ENCODE measurements at regions not wholly inside any gene's neighbourhood (a gene's known extent, or its start where the extent isn't known, plus 50 kb on each side); places are given as distances from the start of the nearest gene placed in this dataset.

GRCh38 chr13:58437427-58437826 is 805.9 kb downstream of the PCDH17 start:
- no peaks in the 10 kb centered on the region for H3K27me3 ChIP-seq
- no peaks in the 10 kb centered on the region for H3K4me1 ChIP-seq
- no peak overlapping the region for H3K27ac ChIP-seq
- TF ChIP-seq EP300 (IDR thresholded peaks at IDR 0.05) (no peak), CTCF (IDR thresholded peaks at IDR 0.05) (no peak), POLR2AphosphoS5 (IDR thresholded peaks at IDR 0.05) (no peak), POLR2A (IDR thresholded peaks at IDR 0.05) (no peak)
- H3K9me3 ChIP-seq: no peaks in the 10 kb centered on the region
- no peak for ATAC-seq
- 48 to 50% methylated on average over 4 to 5 of the region's 5 CpGs for WGBS, 2 donors (ENCODE audit: low coverage in 1 of 2)
- no peaks in the 10 kb centered on the region for H3K36me3 ChIP-seq
- H3K4me3 ChIP-seq: no peak overlapping the region

GRCh38 chr13:58446979-58447378 is 815.4 kb downstream of the PCDH17 start:
- Histone ChIP-seq H3K9me3 (no peaks in the 10 kb centered on the region), H3K27me3 (no peaks in the 10 kb centered on the region), H3K4me3 (no peak overlapping the region), H3K27ac (no peak overlapping the region), H3K4me1 (no peaks in the 10 kb centered on the region), H3K36me3 (no peaks in the 10 kb centered on the region)
- 54 to 71% methylated on average over 2 of the region's 2 CpGs for WGBS, 2 donors (ENCODE audit: low coverage in 1 of 2)
- no peak for ATAC-seq
- TF ChIP-seq EP300 (IDR thresholded peaks at IDR 0.05): no peak
- no peak for TF ChIP-seq CTCF (IDR thresholded peaks at IDR 0.05)
- TF ChIP-seq POLR2AphosphoS5 (IDR thresholded peaks at IDR 0.05): no peak
- no peak for TF ChIP-seq POLR2A (IDR thresholded peaks at IDR 0.05)

DNA sequence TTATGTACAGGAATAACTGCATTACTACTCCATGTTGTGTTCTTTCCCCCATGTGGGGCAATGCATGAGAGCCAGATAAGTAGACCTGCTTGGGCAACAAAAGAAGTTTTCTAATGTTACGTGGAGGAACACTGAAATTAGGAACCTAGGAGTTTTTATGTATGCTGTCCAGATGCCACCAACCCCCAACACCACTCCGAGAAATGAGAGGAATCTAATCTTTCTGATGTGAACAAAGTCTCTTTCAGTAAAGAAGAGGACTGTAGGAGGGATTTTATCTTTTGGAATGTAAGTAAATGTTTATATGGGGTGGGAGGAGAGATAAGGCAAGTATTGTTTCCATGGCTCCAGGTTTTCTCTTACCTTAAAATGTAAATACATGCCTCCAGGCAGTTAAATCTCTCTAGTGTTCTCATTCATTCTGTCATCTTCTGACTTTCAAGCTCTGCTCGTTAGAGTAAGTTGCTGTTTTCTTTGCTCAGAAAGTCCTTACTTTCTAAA is 820.6 kb downstream of the PCDH17 start:
- no peak for TF ChIP-seq CTCF (IDR thresholded peaks at IDR 0.05)
- no peak for TF ChIP-seq EP300 (IDR thresholded peaks at IDR 0.05)
- no peak for TF ChIP-seq POLR2A (IDR thresholded peaks at IDR 0.05)
- no peak for TF ChIP-seq POLR2AphosphoS5 (IDR thresholded peaks at IDR 0.05)
- WGBS, 2 donors (ENCODE audit: low coverage in 1 of 2): 42 to 47% methylated on average over 2 to 3 of the region's 3 CpGs
- ATAC-seq: no peak

DNA sequence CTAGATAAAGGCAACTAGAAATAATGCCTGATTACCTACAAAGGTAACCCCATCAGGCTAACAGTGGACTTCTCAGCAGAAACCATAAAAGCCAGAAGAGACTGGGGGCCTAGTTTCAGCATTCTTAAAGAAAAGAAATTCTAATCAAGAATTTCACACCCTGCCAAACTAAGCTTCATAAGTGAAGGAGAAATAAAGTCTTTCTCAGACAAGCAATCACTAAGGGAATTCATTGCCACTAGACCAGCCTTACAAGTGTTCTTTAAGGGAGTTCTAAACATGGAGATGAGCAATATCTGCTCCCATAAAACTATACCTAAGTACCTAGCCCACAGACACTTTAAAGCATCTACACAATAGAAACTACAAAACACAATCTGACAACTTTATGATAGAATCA is 823.5 kb downstream of the PCDH17 start:
- Histone ChIP-seq H3K27me3 (no peaks in the 10 kb centered on the region), H3K4me3 (no peak overlapping the region), H3K36me3 (no peaks in the 10 kb centered on the region), H3K9me3 (peaks cover 0 to 18% (median 0%) of the 10 kb centered on the region in 3 donors), H3K27ac (no peak overlapping the region), H3K4me1 (no peaks in the 10 kb centered on the region)
- no peak for TF ChIP-seq CTCF (IDR thresholded peaks at IDR 0.05)
- no peak for TF ChIP-seq EP300 (IDR thresholded peaks at IDR 0.05)
- no peak for TF ChIP-seq POLR2A (IDR thresholded peaks at IDR 0.05)
- TF ChIP-seq POLR2AphosphoS5 (IDR thresholded peaks at IDR 0.05): no peak
- no peak for ATAC-seq

More for the DNA sequence above, 820.6 kb downstream of the PCDH17 start:
- H3K36me3 ChIP-seq: no peaks in the 10 kb centered on the region
- no peak overlapping the region for H3K27ac ChIP-seq
- peaks cover 0 to 18% (median 0%) of the 10 kb centered on the region in 3 donors for H3K9me3 ChIP-seq
- no peaks in the 10 kb centered on the region for H3K4me1 ChIP-seq
- H3K27me3 ChIP-seq: no peaks in the 10 kb centered on the region
- H3K4me3 ChIP-seq: no peak overlapping the region

GRCh38 chr13:58461217-58461616 is 829.7 kb downstream of the PCDH17 start:
- no peaks in the 10 kb centered on the region for H3K4me1 ChIP-seq
- H3K27me3 ChIP-seq: no peaks in the 10 kb centered on the region
- no peak overlapping the region for H3K4me3 ChIP-seq
- ATAC-seq: no peak
- TF ChIP-seq POLR2A (IDR thresholded peaks at IDR 0.05) (no peak), POLR2AphosphoS5 (IDR thresholded peaks at IDR 0.05) (no peak), EP300 (IDR thresholded peaks at IDR 0.05) (no peak), CTCF (IDR thresholded peaks at IDR 0.05) (no peak)
- H3K36me3 ChIP-seq: no peaks in the 10 kb centered on the region
- H3K9me3 ChIP-seq: peaks cover 0 to under 1% (median 0%) of the 10 kb centered on the region in 3 donors
- WGBS, 2 donors (ENCODE audit: low coverage in 1 of 2): 36 to 49% methylated on average over 2 of the region's 2 CpGs
- no peak overlapping the region for H3K27ac ChIP-seq

Data from gastroesophageal sphincter (tissue), 4 donors.